ENCODE measurements at regions not wholly inside any gene's neighbourhood (a gene's known extent, or its start where the extent isn't known, plus 50 kb on each side); places are given as distances from the start of the nearest gene placed in this dataset.

GRCh38 chr16:13856811-13857511 is 63.0 kb upstream of the ERCC4 start:
- H3K4me2 ChIP-seq (ENCODE audit: insufficient read depth, low read length) = no peak overlapping the region
- ChIA-PET POLR2A (no interaction called here), CTCF (no interaction called here)
- dilution Hi-C loops (cut with MboI; ENCODE audit: extremely low pct_ligation_motif_present, low sequenced_read_pairs) (no loop called here), intact Hi-C loops (cut with micrococcal nuclease) (no loop called here)
- no TSS peak for BruUV-seq (replicated peaks)
- H2AFZ ChIP-seq (ENCODE audit: low read depth, low read length) = no peak overlapping the region
- no peaks in the 10 kb centered on the region for H3K27me3 ChIP-seq (ENCODE audit: control insufficient read depth in 2 of 2, insufficient read depth in 2 of 2, low read length in 2 of 2)
- H3K9me1 ChIP-seq (replicated peaks; ENCODE audit: control insufficient read depth, extremely low read depth, insufficient read depth, low read length) = no peaks in the 10 kb centered on the region
- no peak overlapping the region for H3K4me3 ChIP-seq (replicated peaks in 1 of 3; ENCODE audit: insufficient read depth in 1 of 3, low read depth in 1 of 3, low read length in 3 of 3)
- no peaks in the 10 kb centered on the region for H3K4me1 ChIP-seq (ENCODE audit: control insufficient read depth, extremely low read depth, insufficient read depth, low read length)
- no peaks in the 10 kb centered on the region for H3K9me3 ChIP-seq (replicated peaks; ENCODE audit: control insufficient read depth, insufficient read depth, low read length)
- DNase-seq (ENCODE audit: low read depth, low spot score) = no peak
- H3K36me3 ChIP-seq (ENCODE audit: control insufficient read depth in 2 of 2, extremely low read depth in 1 of 2, insufficient read depth in 2 of 2, low read length in 2 of 2) = no peaks in the 10 kb centered on the region
- no peak for TF ChIP-seq FOS (IDR thresholded peaks at IDR 0.05; ENCODE audit: borderline replicate concordance, insufficient read depth, low read length)
- no peak for TF ChIP-seq POLR2A (IDR thresholded peaks at IDR 0.05; ENCODE audit: low read depth, low read length)
- no peak for TF ChIP-seq MAX (IDR thresholded peaks at IDR 0.05; ENCODE audit: insufficient read depth, insufficient read length)
- TF ChIP-seq CTCF (IDR thresholded peaks at IDR 0.05; ENCODE audit: extremely low read depth in 1 of 2, insufficient read depth in 1 of 2, low read depth in 1 of 2, low read length in 2 of 2) = no peak
- TF ChIP-seq JUN (IDR thresholded peaks at IDR 0.05; ENCODE audit: borderline replicate concordance, insufficient read depth, insufficient read length, low read depth) = no peak
- no peak for TF ChIP-seq POLR2AphosphoS5 (IDR thresholded peaks at IDR 0.05; ENCODE audit: insufficient read depth, low read depth, low read length)
- no peak for TF ChIP-seq EZH2 (IDR thresholded peaks at IDR 0.05; ENCODE audit: borderline replicate concordance, low read depth, low read length, severe bottlenecking)
- no peak for TF ChIP-seq GATA2 (IDR thresholded peaks at IDR 0.05; ENCODE audit: insufficient read depth, insufficient read length, low read depth, low read length)
- TF ChIP-seq MYC (IDR thresholded peaks at IDR 0.05; ENCODE audit: low read depth, low read length) = no peak
- H3K9ac ChIP-seq (replicated peaks; ENCODE audit: extremely low read depth, insufficient read depth, low read length) = no peak overlapping the region
- no peak overlapping the region for H3K27ac ChIP-seq (ENCODE audit: insufficient read depth, low read depth, low read length)
- H3K79me2 ChIP-seq (ENCODE audit: control insufficient read depth, insufficient read depth, low read length) = no peaks in the 10 kb centered on the region
- no peaks in the 10 kb centered on the region for H4K20me1 ChIP-seq (replicated peaks; ENCODE audit: control insufficient read depth, extremely low read depth, insufficient read depth, low read length)
- FAIRE-seq = no peak

Data from endothelial cell of umbilical vein (primary cell).